GM18520 (cell line): ENCODE measurements at regions not wholly inside any gene's neighbourhood (a gene's known extent, or its start where the extent isn't known, plus 50 kb on each side); places are given as distances from the start of the nearest gene placed in this dataset.

Source experiments
- ATAC-seq: cut with Tn5 transposase; IDR thresholded peaks from one replicate; pipeline ENCODE4 v1.9.1; 2021; ENCODE audit not compliant: unreplicated experiment

DNA sequence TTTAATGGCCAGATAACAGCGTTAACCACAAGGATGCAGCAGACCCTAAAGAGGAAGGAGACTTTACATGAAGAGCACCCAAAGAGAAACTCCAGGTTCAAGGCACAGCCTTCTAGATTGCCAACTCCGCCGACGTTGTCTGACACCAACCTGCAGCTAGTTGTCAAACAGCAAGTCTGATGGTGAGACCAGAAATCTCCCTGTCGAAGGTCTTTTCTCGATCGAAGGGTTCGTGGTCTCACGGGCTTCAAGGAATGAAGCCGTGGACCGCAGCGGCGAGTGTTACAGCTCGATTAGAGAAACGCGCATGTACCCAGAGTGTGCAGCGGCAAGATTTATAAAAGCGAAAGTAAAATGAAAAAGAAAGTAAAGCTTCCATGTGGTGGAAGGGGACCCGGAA is 656.3 kb downstream of the XIRP2 start:
- no peak for ATAC-seq

DNA sequence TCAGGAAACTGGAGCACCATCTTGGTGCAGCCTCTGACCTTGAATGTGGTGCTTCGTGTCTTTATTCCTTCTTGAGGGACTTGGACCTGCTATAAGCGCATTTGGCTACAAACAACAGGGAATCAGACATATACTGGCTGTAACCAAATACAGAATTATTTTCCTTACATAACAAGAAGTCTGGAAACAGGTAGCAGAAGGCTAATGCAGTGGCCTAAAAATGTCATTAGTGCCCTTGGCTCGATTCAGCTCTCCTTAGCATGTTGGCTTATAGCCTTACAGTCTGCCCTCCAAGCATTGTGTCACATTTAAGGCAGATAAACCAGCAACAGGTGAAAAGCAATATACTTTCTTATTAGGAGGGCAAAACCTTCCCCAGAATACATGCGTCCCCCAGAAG is 655.4 kb downstream of the XIRP2 start:
- ATAC-seq, result no peak

DNA sequence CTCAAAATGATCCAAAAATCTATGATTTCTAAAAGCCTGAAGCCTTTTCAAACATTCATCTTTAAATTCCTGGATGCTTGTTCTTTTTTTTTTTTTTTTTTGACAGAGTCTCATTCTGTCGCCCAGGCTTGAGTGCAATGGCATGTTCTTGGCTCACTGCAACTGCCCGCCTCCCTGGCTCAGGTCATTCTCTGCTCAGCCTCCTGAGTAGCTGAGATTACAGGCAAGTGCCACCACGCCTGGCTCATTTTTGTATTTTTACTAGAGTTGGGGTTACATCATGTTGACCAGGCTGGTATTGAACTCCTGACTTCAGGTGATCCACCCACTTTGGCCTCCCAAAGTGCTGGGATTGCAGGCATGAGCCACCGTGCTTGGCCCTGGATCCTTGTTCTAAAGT is 649.5 kb downstream of the XIRP2 start:
- no peak for ATAC-seq

DNA sequence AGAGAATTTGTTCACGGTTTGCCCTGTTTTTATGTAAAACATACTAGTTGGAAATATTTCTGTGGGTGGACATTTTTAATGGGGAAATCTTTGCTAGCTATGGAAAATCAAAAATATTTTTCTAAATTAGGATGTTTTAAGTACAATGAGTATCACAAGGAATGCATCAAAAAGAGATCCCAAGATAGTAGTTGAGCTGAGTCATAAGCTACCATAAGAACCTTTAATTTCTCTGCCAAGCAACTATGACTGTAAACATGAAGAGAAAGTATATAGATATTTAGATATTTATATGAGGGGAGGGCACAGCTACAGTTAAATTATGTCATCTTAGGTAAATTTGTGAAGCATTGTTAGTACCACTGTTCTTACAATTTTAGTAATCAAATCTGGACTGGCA is 646.2 kb downstream of the XIRP2 start:
- ATAC-seq, result no peak

GRCh38 chr2:167524786-167525185 is 636.5 kb downstream of the XIRP2 start:
- ATAC-seq, result no peak

DNA sequence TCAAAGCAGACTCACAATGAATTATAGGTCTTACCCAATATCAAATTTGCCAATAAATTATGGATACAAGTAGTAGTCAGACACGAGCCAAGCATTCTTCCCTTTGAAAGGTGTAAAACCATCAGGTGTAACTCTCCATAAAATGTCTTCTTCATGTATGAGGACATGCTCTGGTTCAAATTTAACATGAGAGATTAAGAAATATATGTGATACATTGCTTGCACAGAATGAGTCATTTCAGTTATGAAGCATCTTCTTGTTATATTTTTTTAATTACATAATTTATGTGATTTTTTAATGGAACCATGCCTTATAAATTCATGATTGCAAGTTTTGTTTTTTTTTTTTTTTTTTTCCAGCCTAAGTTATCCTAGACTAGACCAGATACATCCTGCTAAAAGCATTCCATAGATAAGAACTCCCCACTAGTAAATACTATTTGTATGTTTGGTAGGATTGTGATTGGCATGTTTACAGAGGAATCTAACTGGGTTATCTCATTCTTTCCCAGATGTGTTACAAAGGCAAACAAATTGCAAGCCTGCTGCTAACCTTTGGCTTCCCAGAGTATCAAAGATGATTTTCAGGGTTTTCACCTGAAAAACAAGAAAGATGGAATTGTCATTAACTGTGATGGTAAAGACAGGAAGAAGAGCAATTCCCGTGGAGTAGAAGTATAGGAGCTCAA is 621.9 kb downstream of the XIRP2 start:
- ATAC-seq, result no peak

- ATAC-seq, result no peak
Measured at GRCh38 chr2:167509586-167509985, 621.3 kb downstream of the XIRP2 start.

- no peak for ATAC-seq
Measured at GRCh38 chr2:167508709-167509108, 620.4 kb downstream of the XIRP2 start.

- ATAC-seq, result no peak
Measured at GRCh38 chr2:167506395-167506794, 618.1 kb downstream of the XIRP2 start.

DNA sequence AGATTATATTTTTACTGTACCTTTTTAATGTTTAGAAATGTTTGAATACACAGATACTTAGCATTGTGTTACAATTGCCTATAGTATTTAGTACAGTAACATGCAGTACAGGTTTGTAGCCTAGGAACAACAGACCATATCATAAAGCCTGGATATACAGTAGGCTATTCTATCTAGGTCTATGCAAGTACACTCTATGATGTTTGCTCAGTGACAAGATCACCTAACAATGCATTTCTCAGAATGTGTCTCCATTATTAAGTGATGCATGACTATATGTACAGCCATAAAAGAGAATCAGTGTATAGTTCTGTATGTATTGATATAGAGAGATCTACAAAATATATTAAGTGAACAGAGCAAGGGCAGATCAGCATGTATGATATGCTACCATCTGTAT is 616.4 kb downstream of the XIRP2 start:
- no peak for ATAC-seq

DNA sequence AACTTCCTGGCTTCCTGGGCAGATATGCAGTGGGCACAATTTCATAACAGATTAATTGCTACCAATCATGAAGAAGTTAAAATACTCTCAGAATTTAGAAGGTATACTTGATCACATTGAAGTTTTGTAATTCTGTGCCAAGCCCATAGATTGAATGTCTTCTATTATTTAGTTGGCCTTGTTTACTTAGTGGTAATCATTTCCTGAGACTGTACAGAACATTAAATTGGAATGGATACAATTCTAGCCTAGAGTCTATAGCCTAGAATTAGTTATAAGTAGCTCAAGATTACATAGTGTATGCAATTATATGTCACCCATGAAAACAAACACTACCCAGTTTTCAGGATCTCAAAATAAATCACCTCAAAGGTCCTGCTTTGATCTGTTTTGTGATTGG is 615.8 kb downstream of the XIRP2 start:
- no peak for ATAC-seq

DNA sequence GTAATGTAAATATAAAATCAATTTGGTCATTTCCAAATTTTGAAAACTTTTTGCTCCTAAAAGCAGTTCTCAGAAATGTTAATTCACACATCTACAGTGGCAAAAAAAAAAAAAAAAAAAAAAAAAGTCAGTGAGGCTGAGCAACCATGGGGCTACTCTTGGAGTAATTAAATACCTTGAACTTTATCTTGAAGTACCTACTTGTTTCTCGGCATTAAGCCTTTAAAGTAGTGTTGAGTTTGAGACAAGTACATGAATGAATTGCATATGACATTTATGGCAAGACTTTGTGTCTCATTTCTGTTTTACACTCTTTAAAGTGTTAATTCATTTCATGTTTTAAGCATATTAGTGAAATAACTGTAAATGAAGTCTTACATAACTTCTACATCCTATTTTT is 613.3 kb downstream of the XIRP2 start:
- ATAC-seq, result no peak

DNA sequence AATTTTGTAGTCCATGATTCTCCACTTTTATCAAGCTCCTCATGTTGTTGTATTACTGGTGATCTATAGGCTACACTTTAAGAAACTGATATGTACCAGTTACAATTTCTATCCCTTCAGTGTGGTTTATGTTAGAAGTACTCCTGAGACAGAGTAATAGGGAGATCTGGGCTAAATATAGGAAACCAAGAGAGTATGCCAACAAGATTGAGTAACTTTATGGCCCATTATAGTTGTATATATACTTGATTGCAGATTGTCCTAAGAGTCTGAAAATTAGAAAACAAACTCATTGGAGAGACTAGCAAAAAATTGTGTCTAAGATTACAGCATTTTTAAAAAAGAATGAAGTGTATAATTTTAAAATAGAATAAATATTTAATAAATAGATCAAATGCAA is 605.6 kb downstream of the XIRP2 start:
- ATAC-seq, result no peak

- ATAC-seq, result no peak
Measured at GRCh38 chr2:167492486-167492885, 604.2 kb downstream of the XIRP2 start.

- no peak for ATAC-seq
Measured at GRCh38 chr2:167491788-167492187, 603.5 kb downstream of the XIRP2 start.

DNA sequence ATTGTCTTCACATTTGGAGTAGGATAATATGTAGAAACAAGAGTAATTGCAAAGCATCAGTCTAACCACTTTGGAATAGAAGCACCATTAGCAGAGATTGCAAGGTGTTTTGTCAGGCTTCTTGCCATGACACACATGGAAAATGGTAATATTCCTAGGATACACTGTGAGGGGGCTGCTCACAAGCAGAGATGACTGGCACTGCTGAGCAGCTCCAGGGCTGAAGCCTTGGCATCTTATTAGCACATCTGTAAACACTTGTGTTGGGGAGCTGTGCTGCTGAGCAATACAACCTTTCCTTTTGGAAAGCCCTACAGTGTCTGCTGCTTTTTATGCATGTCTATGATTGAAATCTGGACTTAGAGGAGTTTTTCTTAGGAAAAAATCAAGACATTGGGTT is 602.2 kb downstream of the XIRP2 start:
- no peak for ATAC-seq

DNA sequence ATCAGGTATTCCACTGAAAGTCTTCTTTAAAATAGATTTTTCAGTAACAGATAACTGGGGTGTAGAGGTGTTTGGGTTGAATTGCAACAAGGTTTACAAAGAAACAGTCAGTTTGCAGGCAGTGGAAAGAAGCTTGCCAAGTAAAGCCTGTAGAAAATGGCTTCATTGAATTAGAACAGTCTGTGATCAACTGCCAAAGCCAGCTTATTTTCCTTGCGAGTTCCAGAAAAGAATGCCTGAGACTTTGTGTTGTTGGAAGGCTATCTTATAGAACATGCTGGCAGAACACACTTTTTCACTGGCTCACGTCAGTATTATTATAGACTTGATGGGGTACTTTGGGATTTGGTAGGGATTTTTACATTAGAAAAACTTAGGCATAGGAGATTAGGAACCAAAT is 601.0 kb downstream of the XIRP2 start:
- no peak for ATAC-seq

DNA sequence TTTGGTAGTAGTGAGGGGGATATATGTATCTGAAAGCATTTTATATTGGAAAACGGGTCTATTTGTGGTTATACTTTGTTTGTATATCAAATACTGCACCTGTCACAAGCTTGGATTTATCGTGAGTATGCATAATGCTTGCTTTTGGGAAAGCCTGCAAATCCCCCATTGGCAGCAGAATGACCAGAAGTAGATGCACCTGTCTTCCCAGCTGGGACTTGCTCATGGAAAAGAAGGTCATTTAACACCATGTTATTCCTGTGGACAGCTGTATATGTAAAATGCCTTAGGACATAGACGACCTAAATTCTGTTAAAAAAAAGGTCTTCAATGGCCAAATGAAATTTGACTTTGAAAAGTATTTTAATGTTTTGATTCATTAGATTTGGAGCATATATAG is 599.4 kb downstream of the XIRP2 start:
- ATAC-seq, result no peak

- no peak for ATAC-seq
Measured at GRCh38 chr2:167484875-167485274, 596.6 kb downstream of the XIRP2 start.

- ATAC-seq, result no peak
Measured at GRCh38 chr2:167480986-167481309, 592.7 kb downstream of the XIRP2 start.

DNA sequence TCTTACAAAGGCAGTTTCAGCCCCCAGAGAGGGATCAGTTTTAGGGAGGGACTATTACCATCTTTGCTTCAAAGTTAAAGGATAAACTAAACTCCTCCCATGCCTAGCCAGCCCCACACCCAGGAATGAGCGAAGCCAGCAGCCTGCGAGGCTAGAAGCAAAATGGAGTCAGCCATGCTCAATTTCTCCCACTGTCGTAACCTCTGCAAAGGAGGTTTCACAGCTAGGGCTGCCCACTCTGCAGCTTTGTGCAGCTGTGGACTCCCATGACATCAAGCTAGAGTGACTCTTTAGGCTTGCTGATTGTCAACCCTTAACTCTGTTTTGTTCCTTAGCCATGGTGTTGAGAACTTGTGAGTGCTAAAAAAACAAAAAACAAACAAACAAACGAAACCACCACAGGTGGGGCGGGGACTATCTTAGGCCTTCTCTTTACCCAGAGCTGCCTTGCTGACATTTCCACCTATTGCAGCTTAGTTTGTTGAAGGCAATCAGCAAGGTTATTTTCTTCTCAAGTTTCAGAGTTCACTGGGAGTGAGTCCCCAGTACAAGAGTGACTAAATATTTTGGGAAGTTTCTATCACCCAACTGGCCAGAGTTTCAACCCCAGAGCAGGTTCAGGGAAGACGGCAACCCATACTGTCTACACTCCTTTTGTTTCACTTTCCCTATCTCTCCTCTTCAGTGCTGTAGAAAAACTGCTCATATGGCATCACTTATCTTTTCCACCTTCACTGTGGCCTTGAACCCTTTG is 592.1 kb downstream of the XIRP2 start:
- no peak for ATAC-seq

- ATAC-seq, result no peak
Measured at GRCh38 chr2:167478196-167478595, 589.9 kb downstream of the XIRP2 start.

DNA sequence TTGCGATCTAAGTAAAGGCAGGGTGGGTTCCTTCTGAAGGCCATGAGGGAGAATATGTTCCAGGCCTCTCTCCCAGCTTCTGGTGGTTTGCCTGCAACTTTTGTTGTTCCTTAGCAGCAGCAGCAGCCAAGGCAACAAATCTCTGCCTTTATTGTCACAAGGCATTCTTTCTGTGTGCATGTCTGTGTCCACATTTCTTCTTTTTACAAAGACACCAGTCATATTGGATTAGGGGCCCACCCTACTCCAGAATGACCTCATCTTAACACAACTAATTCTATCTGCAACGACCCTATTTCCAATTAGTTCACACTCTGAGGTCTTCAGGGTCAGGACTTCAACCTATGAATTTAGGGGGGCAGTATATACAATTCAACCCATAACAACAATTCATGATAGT is 587.5 kb downstream of the XIRP2 start:
- ATAC-seq, result no peak
